PC-3 (cell line): ENCODE measurements at regions not wholly inside any gene's neighbourhood (a gene's known extent, or its start where the extent isn't known, plus 50 kb on each side); places are given as distances from the start of the nearest gene placed in this dataset.

Experiments
- ATAC-seq: fragments of 200-7000 bp; cut with Tn5 transposase; 2 replicates; pipeline ENCODE4 v1.9.1; 2020; ENCODE audit warnings: mild to moderate bottlenecking, moderate library complexity
- BruUV-seq: library from RNA; stranded (reverse); fragments of 400-500 nt; replicated peaks from 2 replicates; lab custom pipeline; 2021; lab: Mats Ljungman, UMichigan
- CTCF ChIA-PET: fragments of 300-600 bp; sonication (Branson Sonifier 250); formaldehyde crosslinking; loops from one replicate; lab custom pipeline; 2022; ENCODE audit warnings: antibody characterized with exemption; lab: Charles Lee
- POLR2A ChIA-PET: fragments of 300-600 bp; sonication (Branson Sonifier 250); formaldehyde crosslinking; loops from one replicate; lab custom pipeline; 2022; ENCODE audit warnings: antibody characterized with exemption; ENCODE audit not compliant: unreplicated experiment; lab: Charles Lee
- DNase-seq: peaks from one replicate; pipeline ENCODE4 v3.0.0-alpha.2; 2015
- H2AFZ ChIP-seq: fragments of 300-600 bp; sonication (generic); 2 replicates; pipeline ENCODE4 v1.6.0; 2016; ENCODE audit warnings: antibody characterized with exemption, low read length
- H3F3A ChIP-seq: fragments of 300-600 bp; sonication (generic); one replicate; pipeline ENCODE4 v1.6.0; 2017; ENCODE audit warnings: antibody characterized with exemption, low read length, control low read depth, mild to moderate bottlenecking; ENCODE audit not compliant: unreplicated experiment
- H3K27ac ChIP-seq: fragments of 300-600 bp; sonication (generic); 2 replicates; pipeline ENCODE4 v1.5.1; 2016; ENCODE audit warnings: mild to moderate bottlenecking, low read length
- H3K27me3 ChIP-seq: fragments of 300-600 bp; sonication (generic); 2 replicates; pipeline ENCODE4 v1.6.1; 2016; ENCODE audit warnings: low read length, mixed read lengths
- H3K36me3 ChIP-seq: fragments of 300-600 bp; sonication (generic); 2 replicates; pipeline ENCODE4 v1.6.1; 2016; ENCODE audit warnings: low read depth, mixed run types, low read length, mixed read lengths
- H3K4me1 ChIP-seq: fragments of 300-600 bp; sonication (generic); 2 replicates; pipeline ENCODE4 v1.5.1; 2016; ENCODE audit warnings: low read length; ENCODE audit not compliant: insufficient read depth
- H3K4me2 ChIP-seq: fragments of 300-600 bp; sonication (generic); 2 replicates; pipeline ENCODE4 v1.6.0; 2016; ENCODE audit warnings: low read length
- H3K4me3 ChIP-seq: fragments of 300-600 bp; sonication (generic); 2 replicates; pipeline ENCODE4 v1.5.1; 2016; ENCODE audit warnings: mild to moderate bottlenecking, low read length, mixed read lengths
- H3K79me2 ChIP-seq: fragments of 300-600 bp; sonication (generic); 2 replicates; pipeline ENCODE4 v1.6.1; 2017; ENCODE audit warnings: low read length, mixed read lengths
- H3K9ac ChIP-seq: fragments of 300-600 bp; sonication (generic); 2 replicates; pipeline ENCODE4 v1.6.0; 2016; ENCODE audit warnings: mild to moderate bottlenecking, low read length
- H3K9me2 ChIP-seq: fragments of 300-600 bp; sonication (generic); replicated peaks from 2 replicates; pipeline ENCODE4 v1.6.1; 2016; ENCODE audit warnings: mixed run types, low read length, mixed read lengths
- H3K9me3 ChIP-seq: fragments of 300-600 bp; sonication (generic); 2 replicates; pipeline ENCODE4 v1.6.1; 2016; ENCODE audit warnings: low read length, mixed read lengths
- H4K20me1 ChIP-seq: fragments of 300-600 bp; sonication (generic); 2 replicates; pipeline ENCODE4 v1.6.1; 2016; ENCODE audit warnings: low read length, mixed read lengths
- EZH2 ChIP-seq: fragments of 300-600 bp; sonication (generic); IDR thresholded peaks from one replicate; pipeline ENCODE4 v1.6.1; 2017; ENCODE audit warnings: antibody characterized with exemption, mild to moderate bottlenecking, low read length; ENCODE audit not compliant: unreplicated experiment
- EZH2phosphoT487 ChIP-seq: fragments of 300-600 bp; sonication (generic); IDR thresholded peaks from 2 replicates; pipeline ENCODE4 v1.6.1; 2018; ENCODE audit warnings: mild to moderate bottlenecking, antibody characterized with exemption, low read length, borderline replicate concordance
- intact Hi-C: fragments of 100-400 bp; cut with micrococcal nuclease; formaldehyde crosslinking; loops from 2 replicates; pipeline ENCODE4 v1.9.0; 2023
- TF ChIP-seq, protein P1 (sequence below): fragments of 300-600 bp; sonication (generic); conservative IDR thresholded peaks from 2 replicates; pipeline ENCODE4 v1.5.1; 2017; ENCODE audit warnings: antibody characterized with exemption, low read depth, mild to moderate bottlenecking, low read length

DNA sequence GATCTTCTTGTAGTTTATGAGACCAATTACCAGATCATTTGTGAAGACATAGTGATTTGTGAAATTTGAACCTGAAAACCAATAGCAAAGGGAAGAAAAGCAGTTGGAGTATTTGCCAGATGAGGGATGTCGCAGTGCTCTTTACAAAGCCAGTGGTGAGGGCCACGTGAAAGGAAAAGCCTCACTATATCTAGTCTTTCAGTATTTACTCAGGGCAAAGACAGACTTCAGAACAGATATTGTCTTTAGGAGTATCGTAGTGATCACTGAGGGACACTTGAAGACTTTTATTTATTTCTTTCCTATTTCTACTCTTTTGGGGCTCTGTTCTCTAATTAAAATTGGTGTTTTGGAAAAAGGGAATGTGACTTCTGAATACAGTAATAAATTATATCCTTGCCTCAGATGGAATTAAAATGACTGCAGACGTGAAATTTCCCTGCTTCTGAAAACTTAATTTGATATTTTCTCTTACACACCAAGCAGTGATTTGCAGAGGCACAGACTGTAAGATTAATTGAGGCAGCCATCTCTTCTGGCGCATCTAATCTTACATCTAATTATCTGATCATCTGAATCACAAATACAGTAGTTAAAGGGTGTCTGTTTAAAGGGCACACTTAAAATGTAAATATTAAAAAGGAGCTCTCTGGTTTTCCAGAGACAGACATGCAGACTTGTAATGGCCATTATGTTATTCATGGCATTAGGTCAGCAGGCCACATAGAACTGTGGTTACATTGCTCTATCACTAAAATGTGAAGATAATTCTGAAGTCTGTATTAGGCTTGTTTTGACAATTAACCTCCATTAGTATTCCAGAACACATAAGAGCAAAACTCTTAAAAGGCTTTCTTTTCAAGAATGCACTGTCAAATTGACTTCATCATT is 193.0 kb upstream of the GOLIM4 start:
- no peaks in the 10 kb centered on the region for H3K27me3 ChIP-seq
- H3K36me3 ChIP-seq = no peaks in the 10 kb centered on the region
- ATAC-seq (no peak), DNase-seq (no peak)
- H3F3A ChIP-seq = no peaks in the 10 kb centered on the region
- H3K4me2 ChIP-seq = no peak overlapping the region
- H3K4me3 ChIP-seq = no peak overlapping the region
- intact Hi-C loops = no loop called here
- H3K79me2 ChIP-seq = no peaks in the 10 kb centered on the region
- no peak overlapping the region for H3K27ac ChIP-seq
- no peaks in the 10 kb centered on the region for H3K9me2 ChIP-seq
- TF ChIP-seq, protein P1, sequence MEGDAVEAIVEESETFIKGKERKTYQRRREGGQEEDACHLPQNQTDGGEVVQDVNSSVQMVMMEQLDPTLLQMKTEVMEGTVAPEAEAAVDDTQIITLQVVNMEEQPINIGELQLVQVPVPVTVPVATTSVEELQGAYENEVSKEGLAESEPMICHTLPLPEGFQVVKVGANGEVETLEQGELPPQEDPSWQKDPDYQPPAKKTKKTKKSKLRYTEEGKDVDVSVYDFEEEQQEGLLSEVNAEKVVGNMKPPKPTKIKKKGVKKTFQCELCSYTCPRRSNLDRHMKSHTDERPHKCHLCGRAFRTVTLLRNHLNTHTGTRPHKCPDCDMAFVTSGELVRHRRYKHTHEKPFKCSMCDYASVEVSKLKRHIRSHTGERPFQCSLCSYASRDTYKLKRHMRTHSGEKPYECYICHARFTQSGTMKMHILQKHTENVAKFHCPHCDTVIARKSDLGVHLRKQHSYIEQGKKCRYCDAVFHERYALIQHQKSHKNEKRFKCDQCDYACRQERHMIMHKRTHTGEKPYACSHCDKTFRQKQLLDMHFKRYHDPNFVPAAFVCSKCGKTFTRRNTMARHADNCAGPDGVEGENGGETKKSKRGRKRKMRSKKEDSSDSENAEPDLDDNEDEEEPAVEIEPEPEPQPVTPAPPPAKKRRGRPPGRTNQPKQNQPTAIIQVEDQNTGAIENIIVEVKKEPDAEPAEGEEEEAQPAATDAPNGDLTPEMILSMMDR = no peak
- no peak for TF ChIP-seq EZH2
- no peak for TF ChIP-seq EZH2phosphoT487
- no peaks in the 10 kb centered on the region for H3K4me1 ChIP-seq
- H4K20me1 ChIP-seq = no peaks in the 10 kb centered on the region
- ChIA-PET CTCF (no interaction called here), POLR2A (no interaction called here)
- no TSS peak for BruUV-seq
- no peak overlapping the region for H3K9ac ChIP-seq
- no peaks in the 10 kb centered on the region for H3K9me3 ChIP-seq
- no peak overlapping the region for H2AFZ ChIP-seq

DNA sequence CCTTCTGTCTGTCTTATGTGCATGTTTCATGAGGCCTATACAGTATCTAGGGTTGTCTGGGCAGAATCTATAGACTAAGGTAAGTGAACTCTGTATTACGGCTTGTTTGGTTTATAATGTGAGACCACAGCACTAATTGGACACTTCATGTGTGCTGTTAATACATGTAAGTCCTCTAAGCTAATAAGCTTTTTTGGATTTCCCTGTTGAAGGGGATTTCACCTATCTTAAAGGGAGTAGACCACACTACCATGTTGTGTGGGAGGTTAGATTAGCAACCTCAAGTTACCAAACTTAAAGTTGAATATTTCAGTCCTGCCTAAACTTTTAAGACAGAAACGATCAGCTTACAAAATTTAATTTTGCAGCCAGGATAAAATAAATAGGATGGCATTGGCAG is 189.8 kb upstream of the GOLIM4 start:
- ChIA-PET CTCF (no interaction called here), POLR2A (no interaction called here)
- DNase-seq = no peak
- no peaks in the 10 kb centered on the region for H4K20me1 ChIP-seq
- H3K4me3 ChIP-seq = no peak overlapping the region
- H3K27me3 ChIP-seq = no peaks in the 10 kb centered on the region
- no TSS peak for BruUV-seq
- intact Hi-C loops = no loop called here
- H3K4me2 ChIP-seq = no peak overlapping the region
- H3K27ac ChIP-seq = no peak overlapping the region
- no peaks in the 10 kb centered on the region for H3F3A ChIP-seq
- H3K9me2 ChIP-seq = no peaks in the 10 kb centered on the region
- no peak for ATAC-seq
- no peaks in the 10 kb centered on the region for H3K79me2 ChIP-seq
- TF ChIP-seq EZH2 (no peak), EZH2phosphoT487 (no peak)
- TF ChIP-seq, protein P1 = no peak
- no peaks in the 10 kb centered on the region for H3K9me3 ChIP-seq
- H2AFZ ChIP-seq = no peak overlapping the region
- H3K4me1 ChIP-seq = no peaks in the 10 kb centered on the region
- no peak overlapping the region for H3K9ac ChIP-seq
- no peaks in the 10 kb centered on the region for H3K36me3 ChIP-seq

DNA sequence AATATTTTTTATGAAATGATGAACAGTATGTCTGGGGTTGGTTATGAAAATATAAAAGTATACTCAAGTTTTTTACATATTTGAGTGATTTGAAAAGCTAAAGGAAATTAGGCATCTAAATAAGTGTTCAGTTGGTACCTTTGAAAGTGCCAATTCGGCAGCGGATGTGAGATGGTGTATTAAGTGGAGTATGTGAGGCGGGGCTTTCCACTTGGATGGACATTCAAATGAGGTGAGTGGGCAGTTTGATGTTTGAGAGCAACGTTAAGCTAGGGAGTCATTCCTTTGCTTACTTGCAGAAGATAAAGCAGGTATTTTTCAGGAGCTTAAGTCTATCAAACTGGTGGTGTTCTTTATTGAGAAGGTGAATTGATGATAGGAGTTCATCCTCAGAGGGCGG is 189.0 kb upstream of the GOLIM4 start:
- H3K4me2 ChIP-seq = no peak overlapping the region
- TF ChIP-seq EZH2 (no peak), EZH2phosphoT487 (no peak)
- TF ChIP-seq, protein P1 = no peak
- no peaks in the 10 kb centered on the region for H3K27me3 ChIP-seq
- BruUV-seq = no TSS peak
- intact Hi-C loops = no loop called here
- DNase-seq (no peak), ATAC-seq (no peak)
- H3K9ac ChIP-seq = no peak overlapping the region
- no peak overlapping the region for H3K4me3 ChIP-seq
- no peaks in the 10 kb centered on the region for H3K36me3 ChIP-seq
- no peaks in the 10 kb centered on the region for H3K79me2 ChIP-seq
- ChIA-PET POLR2A (no interaction called here), CTCF (no interaction called here)
- H3K9me3 ChIP-seq = no peaks in the 10 kb centered on the region
- H3K27ac ChIP-seq = no peak overlapping the region
- H3F3A ChIP-seq = no peaks in the 10 kb centered on the region
- no peaks in the 10 kb centered on the region for H3K9me2 ChIP-seq
- no peaks in the 10 kb centered on the region for H4K20me1 ChIP-seq
- no peaks in the 10 kb centered on the region for H3K4me1 ChIP-seq
- H2AFZ ChIP-seq = no peak overlapping the region
